Activated gamma-delta T cell treated with Interleukin-2 at 50 U/mL for 16 hours (primary cell): ENCODE measurements at regions not wholly inside any gene's neighbourhood (a gene's known extent, or its start where the extent isn't known, plus 50 kb on each side); places are given as distances from the start of the nearest gene placed in this dataset.
"Not testable (repeated sequence)": the region's sequence is repeated elsewhere in the genome, so short reads cannot be mapped to it uniquely, and the experiment has no call there.

Experiments
- DNase-seq: peaks from one replicate; pipeline ENCODE4 v3.0.0-alpha.2; 2020

- no peak for DNase-seq
Observed at GRCh38 chr2:160816916-160817499, 323.4 kb upstream of the RBMS1 start.

- no peak for DNase-seq
Observed at GRCh38 chr2:160820691-160821090, 327.1 kb upstream of the RBMS1 start.

GRCh38 chr2:160822006-160822405 lies 328.4 kb upstream of the RBMS1 start:
- DNase-seq: no peak

- no peak for DNase-seq
Observed at GRCh38 chr2:160825433-160825832, 331.8 kb upstream of the RBMS1 start.

GRCh38 chr2:160826496-160826895 lies 332.9 kb upstream of the RBMS1 start:
- no peak for DNase-seq

GRCh38 chr2:160828076-160828475 lies 332.2 kb upstream of the TANK start:
- DNase-seq: no peak

- DNase-seq: not testable (repeated sequence)
Observed at GRCh38 chr2:160832381-160832780, 327.8 kb upstream of the TANK start.

- no peak for DNase-seq
Observed at GRCh38 chr2:160835166-160835565, 325.1 kb upstream of the TANK start.

GRCh38 chr2:160836755-160837154 lies 323.5 kb upstream of the TANK start:
- DNase-seq: no peak

GRCh38 chr2:160837416-160837815 lies 322.8 kb upstream of the TANK start:
- no peak for DNase-seq

- no peak for DNase-seq
Observed at GRCh38 chr2:160838147-160838546, 322.1 kb upstream of the TANK start.

GRCh38 chr2:160838691-160839090 lies 321.5 kb upstream of the TANK start:
- DNase-seq: no peak

- no peak for DNase-seq
Observed at GRCh38 chr2:160842286-160842685, 317.9 kb upstream of the TANK start.

- no peak for DNase-seq
Observed at GRCh38 chr2:160859096-160859495, 301.1 kb upstream of the TANK start.

GRCh38 chr2:160862226-160862625 lies 298.0 kb upstream of the TANK start:
- no peak for DNase-seq

GRCh38 chr2:160868891-160869290 lies 291.3 kb upstream of the TANK start:
- DNase-seq: no peak

- DNase-seq: no peak
Observed at GRCh38 chr2:160869411-160869810, 290.8 kb upstream of the TANK start.

- no peak for DNase-seq
Observed at GRCh38 chr2:160870729-160871465, 289.3 kb upstream of the TANK start.

- DNase-seq: no peak
Observed at GRCh38 chr2:160871953-160872352, 288.3 kb upstream of the TANK start.

- DNase-seq: no peak
Observed at GRCh38 chr2:160876029-160876428, 284.2 kb upstream of the TANK start.

GRCh38 chr2:160876765-160877164 lies 283.5 kb upstream of the TANK start:
- no peak for DNase-seq

GRCh38 chr2:160878618-160879017 lies 281.6 kb upstream of the TANK start:
- no peak for DNase-seq

- no peak for DNase-seq
Observed at GRCh38 chr2:160882906-160883305, 277.3 kb upstream of the TANK start.

- no peak for DNase-seq
Observed at GRCh38 chr2:160884056-160884455, 276.2 kb upstream of the TANK start.
